ENCODE measurements at regions not wholly inside any gene's neighbourhood (a gene's known extent, or its start where the extent isn't known, plus 50 kb on each side); places are given as distances from the start of the nearest gene placed in this dataset.

- no peaks in the 10 kb centered on the region for H3K79me2 ChIP-seq (replicated peaks; ENCODE audit: insufficient read depth, low read length)
- H3K27ac ChIP-seq (ENCODE audit: low read length) = no peak overlapping the region
- no peak overlapping the region for H2AFZ ChIP-seq (ENCODE audit: low read depth, low read length)
- H3K27me3 ChIP-seq (ENCODE audit: insufficient read depth, low read depth, low read length) = no peaks in the 10 kb centered on the region
- H4K20me1 ChIP-seq (ENCODE audit: insufficient read depth) = no peaks in the 10 kb centered on the region
- no peaks in the 10 kb centered on the region for H3K36me3 ChIP-seq (ENCODE audit: insufficient read depth, low read length)
- no peaks in the 10 kb centered on the region for H3K9me2 ChIP-seq (ENCODE audit: insufficient read depth, low read length)
- no peaks in the 10 kb centered on the region for H3F3A ChIP-seq (ENCODE audit: insufficient read depth, low read length, poor library complexity, severe bottlenecking)
- no peak overlapping the region for H3K4me2 ChIP-seq (ENCODE audit: low read length)
- no peak overlapping the region for H3K9ac ChIP-seq (ENCODE audit: low read length)
- no peaks in the 10 kb centered on the region for H3K9me3 ChIP-seq (ENCODE audit: low read length)
- TF ChIP-seq EP300 (conservative IDR thresholded peaks at IDR 0.05; ENCODE audit: poor library complexity, severe bottlenecking) = no peak
- TF ChIP-seq TAF1 (IDR thresholded peaks at IDR 0.05; ENCODE audit: low read depth) = no peak
- no peak overlapping the region for H3K4me3 ChIP-seq (ENCODE audit: low read length)
Observed at GRCh38 chrX:5788910-5789309, 439.8 kb downstream of the NLGN4X start.

GRCh38 chrX:5780821-5781220 lies 447.8 kb downstream of the NLGN4X start:
- Histone ChIP-seq H4K20me1 (ENCODE audit: insufficient read depth) (no peaks in the 10 kb centered on the region), H3K27me3 (ENCODE audit: insufficient read depth, low read depth, low read length) (no peaks in the 10 kb centered on the region), H3F3A (ENCODE audit: insufficient read depth, low read length, poor library complexity, severe bottlenecking) (no peaks in the 10 kb centered on the region), H3K9me2 (ENCODE audit: insufficient read depth, low read length) (no peaks in the 10 kb centered on the region), H3K9ac (ENCODE audit: low read length) (no peak overlapping the region), H3K9me3 (ENCODE audit: low read length) (no peaks in the 10 kb centered on the region), H3K36me3 (ENCODE audit: insufficient read depth, low read length) (no peaks in the 10 kb centered on the region), H3K4me2 (ENCODE audit: low read length) (no peak overlapping the region), H3K79me2 (replicated peaks; ENCODE audit: insufficient read depth, low read length) (no peaks in the 10 kb centered on the region), H3K4me3 (ENCODE audit: low read length) (no peak overlapping the region), H2AFZ (ENCODE audit: low read depth, low read length) (no peak overlapping the region), H3K27ac (ENCODE audit: low read length) (no peak overlapping the region)
- TF ChIP-seq EZH2 (IDR thresholded peaks at IDR 0.05; ENCODE audit: borderline replicate concordance, insufficient read depth, low read length, poor library complexity, severe bottlenecking) = no peak
- TF ChIP-seq SMC3 (conservative IDR thresholded peaks at IDR 0.05; ENCODE audit: poor library complexity) = no peak
- no peak for TF ChIP-seq MXI1 (conservative IDR thresholded peaks at IDR 0.05; ENCODE audit: poor library complexity, severe bottlenecking)
- no peak for TF ChIP-seq POLR2AphosphoS5 (IDR thresholded peaks at IDR 0.05)

- Histone ChIP-seq H3K4me3 (ENCODE audit: low read length) (no peak overlapping the region), H3K79me2 (replicated peaks; ENCODE audit: insufficient read depth, low read length) (no peaks in the 10 kb centered on the region), H3K9me2 (ENCODE audit: insufficient read depth, low read length) (no peaks in the 10 kb centered on the region), H3K9me3 (ENCODE audit: low read length) (no peaks in the 10 kb centered on the region), H3K27ac (ENCODE audit: low read length) (no peak overlapping the region), H3K4me2 (ENCODE audit: low read length) (no peak overlapping the region), H2AFZ (ENCODE audit: low read depth, low read length) (no peak overlapping the region), H3K27me3 (ENCODE audit: insufficient read depth, low read depth, low read length) (no peaks in the 10 kb centered on the region), H3F3A (ENCODE audit: insufficient read depth, low read length, poor library complexity, severe bottlenecking) (no peaks in the 10 kb centered on the region), H3K9ac (ENCODE audit: low read length) (no peak overlapping the region), H3K36me3 (ENCODE audit: insufficient read depth, low read length) (no peaks in the 10 kb centered on the region), H4K20me1 (ENCODE audit: insufficient read depth) (no peaks in the 10 kb centered on the region)
- TF ChIP-seq TAF1 (IDR thresholded peaks at IDR 0.05; ENCODE audit: low read depth) (no peak), EP300 (conservative IDR thresholded peaks at IDR 0.05; ENCODE audit: poor library complexity, severe bottlenecking) (no peak), POLR2AphosphoS5 (IDR thresholded peaks at IDR 0.05) (no peak), CTCF (IDR thresholded peaks at IDR 0.05; ENCODE audit: poor library complexity, severe bottlenecking) (no peak), SMC3 (conservative IDR thresholded peaks at IDR 0.05; ENCODE audit: poor library complexity) (no peak), EZH2 (IDR thresholded peaks at IDR 0.05; ENCODE audit: borderline replicate concordance, insufficient read depth, low read length, poor library complexity, severe bottlenecking) (no peak), MXI1 (conservative IDR thresholded peaks at IDR 0.05; ENCODE audit: poor library complexity, severe bottlenecking) (no peak), RAD21 (conservative IDR thresholded peaks at IDR 0.05) (no peak)
- TF ChIP-seq, protein P1, sequence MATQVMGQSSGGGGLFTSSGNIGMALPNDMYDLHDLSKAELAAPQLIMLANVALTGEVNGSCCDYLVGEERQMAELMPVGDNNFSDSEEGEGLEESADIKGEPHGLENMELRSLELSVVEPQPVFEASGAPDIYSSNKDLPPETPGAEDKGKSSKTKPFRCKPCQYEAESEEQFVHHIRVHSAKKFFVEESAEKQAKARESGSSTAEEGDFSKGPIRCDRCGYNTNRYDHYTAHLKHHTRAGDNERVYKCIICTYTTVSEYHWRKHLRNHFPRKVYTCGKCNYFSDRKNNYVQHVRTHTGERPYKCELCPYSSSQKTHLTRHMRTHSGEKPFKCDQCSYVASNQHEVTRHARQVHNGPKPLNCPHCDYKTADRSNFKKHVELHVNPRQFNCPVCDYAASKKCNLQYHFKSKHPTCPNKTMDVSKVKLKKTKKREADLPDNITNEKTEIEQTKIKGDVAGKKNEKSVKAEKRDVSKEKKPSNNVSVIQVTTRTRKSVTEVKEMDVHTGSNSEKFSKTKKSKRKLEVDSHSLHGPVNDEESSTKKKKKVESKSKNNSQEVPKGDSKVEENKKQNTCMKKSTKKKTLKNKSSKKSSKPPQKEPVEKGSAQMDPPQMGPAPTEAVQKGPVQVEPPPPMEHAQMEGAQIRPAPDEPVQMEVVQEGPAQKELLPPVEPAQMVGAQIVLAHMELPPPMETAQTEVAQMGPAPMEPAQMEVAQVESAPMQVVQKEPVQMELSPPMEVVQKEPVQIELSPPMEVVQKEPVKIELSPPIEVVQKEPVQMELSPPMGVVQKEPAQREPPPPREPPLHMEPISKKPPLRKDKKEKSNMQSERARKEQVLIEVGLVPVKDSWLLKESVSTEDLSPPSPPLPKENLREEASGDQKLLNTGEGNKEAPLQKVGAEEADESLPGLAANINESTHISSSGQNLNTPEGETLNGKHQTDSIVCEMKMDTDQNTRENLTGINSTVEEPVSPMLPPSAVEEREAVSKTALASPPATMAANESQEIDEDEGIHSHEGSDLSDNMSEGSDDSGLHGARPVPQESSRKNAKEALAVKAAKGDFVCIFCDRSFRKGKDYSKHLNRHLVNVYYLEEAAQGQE (IDR thresholded peaks at IDR 0.05; ENCODE audit: borderline replicate concordance) = no peak
Observed at GRCh38 chrX:5775846-5776430, 452.7 kb downstream of the NLGN4X start.

Data from neural cell (in vitro differentiated cells).